ENCODE measurements at regions not wholly inside any gene's neighbourhood (a gene's known extent, or its start where the extent isn't known, plus 50 kb on each side); places are given as distances from the start of the nearest gene placed in this dataset.
"Not testable (repeated sequence)": the region's sequence is repeated elsewhere in the genome, so short reads cannot be mapped to it uniquely, and the experiment has no call there.

DNA sequence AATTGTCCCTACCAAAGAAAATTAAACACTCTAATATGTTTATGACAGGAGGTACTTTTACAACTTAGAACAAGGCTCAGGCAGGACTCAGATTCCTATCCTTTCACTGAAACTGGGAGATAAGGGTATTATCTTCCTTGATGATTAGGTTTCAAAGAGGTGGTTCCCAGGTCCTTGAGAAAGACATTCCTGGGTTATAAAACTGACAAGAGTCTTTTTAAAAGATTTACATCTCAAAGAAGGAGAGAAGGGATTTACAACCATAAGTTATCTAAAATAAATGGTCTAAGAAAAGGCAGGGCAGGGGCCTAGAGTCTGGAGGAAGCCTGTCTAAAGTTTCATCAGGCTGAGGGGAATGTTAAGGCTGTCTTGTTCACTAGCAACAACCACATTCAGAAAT lies 1492.5 kb downstream of the HACE1 start:
- DNase-seq (ENCODE audit: low read depth) = no peak
- no peak overlapping the region for H3K4me3 ChIP-seq (ENCODE audit: low read depth, low read length)
- TF ChIP-seq, protein P1, sequence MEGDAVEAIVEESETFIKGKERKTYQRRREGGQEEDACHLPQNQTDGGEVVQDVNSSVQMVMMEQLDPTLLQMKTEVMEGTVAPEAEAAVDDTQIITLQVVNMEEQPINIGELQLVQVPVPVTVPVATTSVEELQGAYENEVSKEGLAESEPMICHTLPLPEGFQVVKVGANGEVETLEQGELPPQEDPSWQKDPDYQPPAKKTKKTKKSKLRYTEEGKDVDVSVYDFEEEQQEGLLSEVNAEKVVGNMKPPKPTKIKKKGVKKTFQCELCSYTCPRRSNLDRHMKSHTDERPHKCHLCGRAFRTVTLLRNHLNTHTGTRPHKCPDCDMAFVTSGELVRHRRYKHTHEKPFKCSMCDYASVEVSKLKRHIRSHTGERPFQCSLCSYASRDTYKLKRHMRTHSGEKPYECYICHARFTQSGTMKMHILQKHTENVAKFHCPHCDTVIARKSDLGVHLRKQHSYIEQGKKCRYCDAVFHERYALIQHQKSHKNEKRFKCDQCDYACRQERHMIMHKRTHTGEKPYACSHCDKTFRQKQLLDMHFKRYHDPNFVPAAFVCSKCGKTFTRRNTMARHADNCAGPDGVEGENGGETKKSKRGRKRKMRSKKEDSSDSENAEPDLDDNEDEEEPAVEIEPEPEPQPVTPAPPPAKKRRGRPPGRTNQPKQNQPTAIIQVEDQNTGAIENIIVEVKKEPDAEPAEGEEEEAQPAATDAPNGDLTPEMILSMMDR (IDR thresholded peaks at IDR 0.05; ENCODE audit: insufficient read depth, low read depth, low read length) = no peak

DNA sequence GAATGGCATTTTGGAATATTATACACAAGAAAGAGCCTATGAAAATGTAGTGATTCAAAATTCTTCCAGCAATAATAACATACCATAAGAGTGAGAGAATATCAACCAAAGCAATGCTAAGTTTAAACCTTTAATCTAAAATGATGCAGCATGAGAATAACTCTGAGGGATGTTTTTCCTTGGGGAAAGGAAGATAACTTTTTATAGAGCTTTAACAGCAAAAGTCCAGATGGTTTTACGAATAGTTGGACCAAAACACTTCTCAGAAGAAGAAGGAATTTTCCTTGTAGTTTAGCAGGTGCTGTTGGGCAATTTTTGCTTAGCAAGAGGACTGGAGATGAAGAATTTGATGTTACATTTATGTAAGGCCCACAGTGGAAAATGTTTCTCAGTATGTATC lies 1503.2 kb downstream of the HACE1 start:
- TF ChIP-seq, protein P1 (IDR thresholded peaks at IDR 0.05; ENCODE audit: insufficient read depth, low read depth, low read length) = no peak
- no peak overlapping the region for H3K4me3 ChIP-seq (ENCODE audit: low read depth, low read length)
- DNase-seq (ENCODE audit: low read depth) = no peak

DNA sequence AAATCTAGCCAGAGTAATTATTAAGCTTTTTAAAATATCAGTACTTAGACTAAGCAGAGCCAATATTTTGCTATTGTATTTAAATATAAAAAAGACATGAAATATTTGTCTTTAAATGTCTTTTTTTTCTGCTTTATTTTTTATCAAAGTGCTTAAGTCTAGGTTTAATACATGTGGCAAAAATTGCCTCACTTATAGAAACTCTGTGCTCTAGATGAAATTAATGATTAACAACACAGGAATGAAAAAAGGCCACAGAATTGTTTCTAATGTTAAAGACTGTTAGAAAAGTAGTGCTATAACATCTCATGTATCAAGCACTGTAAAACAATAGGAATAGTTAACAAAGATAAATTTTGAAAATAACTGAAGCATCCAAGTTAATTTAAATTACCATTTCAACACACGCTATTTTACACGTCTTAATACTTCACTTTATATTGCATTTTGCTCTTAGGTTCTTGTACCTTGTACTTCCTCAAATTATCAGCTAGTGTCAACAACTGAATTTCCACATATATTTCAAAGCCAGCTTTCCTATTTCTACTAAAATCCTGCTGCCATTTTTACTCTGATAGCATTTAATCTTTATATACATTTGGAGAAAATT lies 1515.1 kb downstream of the HACE1 start:
- H3K4me3 ChIP-seq (ENCODE audit: low read depth, low read length) = no peak overlapping the region
- TF ChIP-seq, protein P1 (IDR thresholded peaks at IDR 0.05; ENCODE audit: insufficient read depth, low read depth, low read length) = no peak
- DNase-seq (ENCODE audit: low read depth) = no peak

DNA sequence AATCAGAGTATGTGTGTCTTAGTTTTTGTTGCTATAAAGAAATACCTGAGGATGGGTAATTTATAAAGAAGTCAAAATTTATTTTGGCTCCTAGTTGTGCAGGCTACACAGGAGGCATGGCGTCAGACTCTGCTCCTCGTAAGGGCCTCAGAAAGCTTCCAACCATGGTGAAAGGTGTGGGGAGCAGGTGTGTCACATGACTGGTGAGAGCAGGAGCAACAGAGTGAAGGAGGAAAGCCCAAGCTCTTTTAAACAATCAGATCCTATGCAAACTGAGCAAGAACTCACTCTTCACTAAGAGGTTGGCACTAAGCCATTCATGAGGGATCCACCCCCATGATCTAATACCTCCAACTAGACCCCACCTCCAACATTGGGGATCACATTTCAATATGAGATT lies 1524.3 kb downstream of the HACE1 start:
- TF ChIP-seq, protein P1 (IDR thresholded peaks at IDR 0.05; ENCODE audit: insufficient read depth, low read depth, low read length) = no peak
- no peak overlapping the region for H3K4me3 ChIP-seq (ENCODE audit: low read depth, low read length)
- DNase-seq (ENCODE audit: low read depth) = no peak

DNA sequence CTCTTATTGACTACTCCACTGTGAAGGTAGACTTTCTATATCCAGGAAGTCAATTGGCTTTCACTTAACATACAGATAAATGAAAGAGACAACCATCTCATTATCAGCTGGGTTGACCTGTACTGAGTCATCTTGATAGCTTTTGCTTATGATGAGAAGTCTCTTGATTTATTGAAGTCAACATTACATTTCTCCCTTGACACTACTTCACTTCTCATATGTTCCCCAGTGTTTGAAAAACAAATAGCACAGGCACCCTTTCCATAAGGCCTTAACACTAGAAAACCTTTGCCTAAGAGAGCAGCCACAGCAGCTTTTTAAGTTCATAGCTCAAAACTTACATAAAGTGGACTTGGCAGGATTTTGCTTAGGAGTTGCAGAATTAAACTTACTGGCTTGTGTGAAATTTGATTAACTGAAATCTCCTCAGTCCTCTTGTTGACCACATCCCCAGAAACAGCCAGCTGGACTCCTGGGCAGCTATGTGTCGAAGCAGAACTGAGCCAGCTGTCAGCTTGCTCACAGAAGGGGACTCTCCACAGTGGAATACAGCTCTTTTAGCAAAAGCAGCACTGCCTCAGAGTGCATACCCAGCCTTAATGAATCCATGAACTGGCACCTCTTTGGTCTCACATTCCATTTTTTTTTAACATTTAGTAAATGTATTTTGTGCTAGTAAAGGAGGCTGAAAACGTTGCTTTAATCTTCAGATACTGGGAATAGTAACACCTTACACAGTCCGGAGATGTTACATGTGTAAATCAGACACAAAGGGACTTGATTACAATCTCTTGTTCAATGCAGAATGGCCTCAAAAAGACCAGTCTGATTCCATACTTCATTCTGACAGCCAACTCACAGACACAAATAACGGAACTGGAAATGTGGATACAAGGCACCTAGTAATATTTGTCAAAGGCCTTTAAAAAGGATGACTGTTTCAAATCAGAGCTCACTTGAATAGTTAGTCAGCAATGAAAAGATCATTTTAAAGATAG lies 1532.7 kb downstream of the HACE1 start:
- no peak for DNase-seq (ENCODE audit: low read depth)
- TF ChIP-seq, protein P1 (IDR thresholded peaks at IDR 0.05; ENCODE audit: insufficient read depth, low read depth, low read length) = no peak

DNA sequence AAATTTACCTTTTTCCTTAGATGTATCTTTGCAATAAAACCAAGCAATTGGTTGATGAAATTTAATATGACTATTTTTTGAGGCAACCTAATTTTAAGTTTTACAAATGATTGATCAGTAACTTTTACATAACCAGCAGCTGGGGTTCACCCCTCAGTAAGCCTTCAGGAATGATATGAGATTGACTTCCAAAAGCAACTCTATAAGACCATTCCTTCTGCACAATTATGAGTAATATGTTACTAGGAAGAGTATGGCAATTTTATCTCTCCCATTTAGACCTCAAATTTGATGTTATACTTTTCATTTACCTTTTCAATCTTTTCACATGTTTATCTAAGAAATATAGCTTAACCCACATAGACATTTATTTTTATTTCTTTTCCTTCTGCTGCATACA lies 1546.3 kb downstream of the HACE1 start:
- no peak for DNase-seq (ENCODE audit: low read depth)
- H3K4me3 ChIP-seq (ENCODE audit: low read depth, low read length) = no peak overlapping the region
- TF ChIP-seq, protein P1 (IDR thresholded peaks at IDR 0.05; ENCODE audit: insufficient read depth, low read depth, low read length) = no peak

More for the DNA sequence above, 1532.7 kb downstream of the HACE1 start:
- no peak overlapping the region for H3K4me3 ChIP-seq (ENCODE audit: low read depth, low read length)

DNA sequence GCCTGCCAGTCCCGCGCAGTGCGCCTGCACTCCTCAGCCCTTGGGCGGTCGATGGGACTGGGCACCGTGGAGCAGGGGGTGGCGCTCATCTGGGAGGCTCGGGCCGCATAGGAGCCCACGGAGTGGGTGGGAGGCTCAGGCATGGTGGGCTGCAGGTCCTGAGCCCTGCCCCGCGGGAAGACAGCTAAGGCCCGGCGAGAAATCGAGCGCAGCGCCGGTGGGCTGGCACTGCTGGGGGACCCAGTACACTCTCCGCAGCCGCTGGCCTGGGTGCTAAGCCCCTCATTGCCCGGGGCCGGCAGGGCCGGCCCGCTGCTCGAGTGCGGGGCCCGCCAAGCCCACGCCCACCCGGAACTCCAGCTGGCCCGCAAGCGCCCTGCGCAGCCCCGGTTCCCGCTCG lies 1565.3 kb downstream of the HACE1 start:
- not testable (repeated sequence) for DNase-seq (ENCODE audit: low read depth); H3K4me3 ChIP-seq (ENCODE audit: low read depth, low read length)

All from fibroblast of villous mesenchyme (primary cell).